Peyer's patch (tissue), 4 donors: ENCODE measurements at regions not wholly inside any gene's neighbourhood (a gene's known extent, or its start where the extent isn't known, plus 50 kb on each side); places are given as distances from the start of the nearest gene placed in this dataset.

Source experiments
- DNase-seq, 3 donors: peaks; one replicate each; pipeline ENCODE4 v3.0.0-alpha.2; 2017 to 2019
- H3K27ac ChIP-seq, 4 donors: fragments of 200-600 bp; sonication (generic); one replicate each; pipeline ENCODE4 v1.5.1; 2016 to 2019
- H3K27me3 ChIP-seq, 2 donors: fragments of 200-600 bp; sonication (generic); one replicate each; pipeline ENCODE4 v1.5.1; 2019
- H3K36me3 ChIP-seq, 3 donors: fragments of 200-600 bp; sonication (generic); one replicate each; pipeline ENCODE4 v1.5.1; 2016 to 2019
- H3K4me1 ChIP-seq, 4 donors: fragments of 200-600 bp; sonication (generic); one replicate each; pipeline ENCODE4 v1.5.1; 2016 to 2019
- H3K4me3 ChIP-seq, 4 donors: fragments of 200-600 bp; sonication (generic); 1 replicate in 3 of 4; 2 replicates in 1 of 4; pipeline ENCODE4 v1.5.1; 2016 to 2019; ENCODE audit warnings: mild to moderate bottlenecking in 1 of 4
- H3K9me3 ChIP-seq, 4 donors: fragments of 200-600 bp; sonication (generic); one replicate each; pipeline ENCODE4 v1.5.1; 2016 to 2019; ENCODE audit warnings: mild to moderate bottlenecking in 1 of 4
- POLR2A ChIP-seq, 2 donors: fragments of 450-650 bp; IDR thresholded peaks; one replicate each; pipeline ENCODE4 v1.5.1; 2017; ENCODE audit warnings: antibody characterized with exemption in 2 of 2, mild to moderate bottlenecking in 2 of 2, moderate library complexity in 2 of 2
- TF ChIP-seq, protein P1 (sequence below), 6 experiments: fragments of 450-650 bp in 4 of 6; fragments of 200-600 bp in 2 of 6; sonication (generic) in 1 of 6; IDR thresholded peaks; one replicate each; pipeline ENCODE4 v1.5.1; 2017 to 2019; ENCODE audit warnings: antibody characterized with exemption in 6 of 6, mild to moderate bottlenecking in 3 of 6, moderate library complexity in 1 of 6

DNA sequence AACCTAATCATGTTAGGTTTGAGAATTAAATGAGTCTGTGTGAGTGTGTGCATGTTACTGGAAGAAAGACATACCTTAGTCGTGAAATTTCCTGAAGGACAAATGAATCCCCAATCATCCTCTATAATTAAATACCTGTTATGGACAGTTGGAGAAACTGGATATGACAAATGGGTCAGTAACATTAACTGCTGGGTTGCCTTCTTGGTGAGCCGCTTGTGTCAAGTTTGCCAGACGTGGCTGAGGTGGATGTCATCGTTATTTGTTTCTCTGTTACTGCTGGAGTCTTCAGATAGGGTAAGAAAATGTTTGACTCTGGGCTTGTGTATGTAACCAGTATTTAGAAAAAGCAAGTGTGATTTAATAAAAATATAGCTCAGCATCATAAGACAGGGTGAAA, 131.6 kb downstream of the CAND1 start:
- DNase-seq: no peak
- Histone ChIP-seq H3K4me3 (no peak overlapping the region), H3K36me3 (no peaks in the 10 kb centered on the region), H3K27ac (no peak overlapping the region), H3K9me3 (no peaks in the 10 kb centered on the region), H3K4me1 (no peaks in the 10 kb centered on the region), H3K27me3 (no peaks in the 10 kb centered on the region)
- TF ChIP-seq, protein P1, sequence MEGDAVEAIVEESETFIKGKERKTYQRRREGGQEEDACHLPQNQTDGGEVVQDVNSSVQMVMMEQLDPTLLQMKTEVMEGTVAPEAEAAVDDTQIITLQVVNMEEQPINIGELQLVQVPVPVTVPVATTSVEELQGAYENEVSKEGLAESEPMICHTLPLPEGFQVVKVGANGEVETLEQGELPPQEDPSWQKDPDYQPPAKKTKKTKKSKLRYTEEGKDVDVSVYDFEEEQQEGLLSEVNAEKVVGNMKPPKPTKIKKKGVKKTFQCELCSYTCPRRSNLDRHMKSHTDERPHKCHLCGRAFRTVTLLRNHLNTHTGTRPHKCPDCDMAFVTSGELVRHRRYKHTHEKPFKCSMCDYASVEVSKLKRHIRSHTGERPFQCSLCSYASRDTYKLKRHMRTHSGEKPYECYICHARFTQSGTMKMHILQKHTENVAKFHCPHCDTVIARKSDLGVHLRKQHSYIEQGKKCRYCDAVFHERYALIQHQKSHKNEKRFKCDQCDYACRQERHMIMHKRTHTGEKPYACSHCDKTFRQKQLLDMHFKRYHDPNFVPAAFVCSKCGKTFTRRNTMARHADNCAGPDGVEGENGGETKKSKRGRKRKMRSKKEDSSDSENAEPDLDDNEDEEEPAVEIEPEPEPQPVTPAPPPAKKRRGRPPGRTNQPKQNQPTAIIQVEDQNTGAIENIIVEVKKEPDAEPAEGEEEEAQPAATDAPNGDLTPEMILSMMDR (IDR thresholded peaks at IDR 0.05): no peak
- TF ChIP-seq POLR2A (IDR thresholded peaks at IDR 0.05): no peak

DNA sequence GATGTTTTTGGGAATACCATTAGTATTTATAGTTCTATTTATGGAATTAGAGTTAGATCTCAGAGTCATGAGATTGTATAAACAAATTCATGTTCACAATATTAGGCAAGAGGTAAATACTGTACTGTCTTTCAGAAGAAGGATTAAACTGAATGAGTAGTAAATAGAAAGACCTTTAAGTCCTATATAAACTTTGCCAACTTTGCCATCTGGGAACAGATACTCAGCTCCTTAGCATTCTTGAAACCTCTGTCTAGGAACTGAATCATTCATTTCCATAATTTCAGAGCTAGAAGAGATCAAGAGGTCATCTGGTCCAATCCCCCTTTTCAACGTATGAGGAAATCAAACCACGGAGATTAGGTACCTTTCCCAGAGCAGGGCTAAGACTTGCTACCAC, 141.1 kb downstream of the CAND1 start:
- H3K9me3 ChIP-seq: no peaks in the 10 kb centered on the region
- no peak overlapping the region for H3K27ac ChIP-seq
- H3K4me3 ChIP-seq: no peak overlapping the region
- no peaks in the 10 kb centered on the region for H3K27me3 ChIP-seq
- no peak for DNase-seq
- peaks cover 0 to 7% (median 2%) of the 10 kb centered on the region in 4 donors for H3K4me1 ChIP-seq
- no peaks in the 10 kb centered on the region for H3K36me3 ChIP-seq
- TF ChIP-seq POLR2A (IDR thresholded peaks at IDR 0.05): no peak

DNA sequence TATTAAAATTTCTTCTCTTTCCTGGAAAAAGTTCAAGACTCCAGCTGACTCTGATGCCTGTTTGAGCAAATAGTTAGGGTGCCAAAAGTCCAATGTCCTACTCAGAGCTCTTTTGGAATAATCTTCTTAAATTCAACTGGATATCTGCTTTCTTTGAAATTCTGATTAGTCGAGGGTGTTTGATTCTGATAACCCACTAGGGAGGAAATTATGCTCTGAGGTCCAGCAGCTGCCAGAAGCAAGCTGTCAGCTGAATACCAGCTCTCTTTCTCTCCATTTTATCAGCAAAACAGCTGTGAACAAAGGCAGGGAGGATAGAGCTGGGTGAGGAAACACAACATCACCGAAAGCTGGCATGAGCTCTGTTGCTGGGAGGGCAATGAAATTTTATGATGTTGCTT, 141.5 kb downstream of the CAND1 start:
- H3K27me3 ChIP-seq: no peaks in the 10 kb centered on the region
- TF ChIP-seq, protein P1 (IDR thresholded peaks at IDR 0.05): no peak
- TF ChIP-seq POLR2A (IDR thresholded peaks at IDR 0.05): no peak
- no peak overlapping the region for H3K27ac ChIP-seq
- no peak overlapping the region for H3K4me3 ChIP-seq
- DNase-seq: no peak
- H3K9me3 ChIP-seq: no peaks in the 10 kb centered on the region
- H3K36me3 ChIP-seq: no peaks in the 10 kb centered on the region
- H3K4me1 ChIP-seq: peaks cover 0 to 7% (median 2%) of the 10 kb centered on the region in 4 donors

DNA sequence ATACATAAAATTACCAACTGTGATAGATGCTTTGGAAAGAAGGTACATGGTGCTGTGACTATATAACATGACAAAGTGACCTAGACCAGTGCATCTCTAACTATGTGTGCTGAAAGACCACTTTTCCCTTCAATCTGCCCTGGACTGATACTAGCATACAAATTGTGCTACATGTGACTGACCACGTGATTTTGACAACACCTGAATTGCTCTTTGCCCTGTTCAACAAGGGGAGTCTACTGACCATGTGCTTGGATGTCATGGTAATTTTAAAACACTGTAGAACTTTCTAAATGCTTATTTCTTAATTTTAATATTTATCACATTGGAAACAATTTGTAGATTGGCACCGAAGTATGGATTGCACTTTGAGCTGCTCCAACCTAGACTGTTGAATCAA, 142.4 kb downstream of the CAND1 start:
- Histone ChIP-seq H3K27me3 (no peaks in the 10 kb centered on the region), H3K4me3 (no peak overlapping the region), H3K27ac (no peak overlapping the region), H3K36me3 (no peaks in the 10 kb centered on the region), H3K9me3 (no peaks in the 10 kb centered on the region), H3K4me1 (peaks cover 0 to 7% (median 2%) of the 10 kb centered on the region in 4 donors)
- DNase-seq: no peak
- TF ChIP-seq, protein P1 (IDR thresholded peaks at IDR 0.05): no peak
- TF ChIP-seq POLR2A (IDR thresholded peaks at IDR 0.05): no peak

DNA sequence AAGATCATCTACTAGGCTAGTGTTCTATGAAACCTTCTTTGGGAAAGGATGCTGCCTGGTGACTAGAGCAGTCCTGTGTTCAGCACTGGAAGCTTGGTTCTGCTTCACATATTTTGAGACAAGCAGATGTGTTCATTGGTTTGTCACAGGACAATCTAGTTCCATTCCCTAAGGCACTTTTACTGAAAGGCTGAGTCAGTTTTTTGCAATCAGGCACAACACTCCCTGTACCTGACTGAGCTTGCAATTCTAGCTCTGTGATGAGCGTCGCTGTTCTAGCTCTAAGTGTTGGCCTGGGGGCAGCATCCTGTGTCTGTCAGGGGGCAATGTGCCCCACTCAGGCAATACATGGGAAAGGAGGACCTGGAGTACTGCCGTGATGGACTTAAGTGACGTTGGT, 144.4 kb downstream of the CAND1 start:
- H3K27ac ChIP-seq: no peak overlapping the region
- H3K36me3 ChIP-seq: no peaks in the 10 kb centered on the region
- TF ChIP-seq POLR2A (IDR thresholded peaks at IDR 0.05): no peak
- TF ChIP-seq, protein P1 (IDR thresholded peaks at IDR 0.05): no peak
- H3K9me3 ChIP-seq: no peaks in the 10 kb centered on the region
- no peak overlapping the region for H3K4me3 ChIP-seq
- no peaks in the 10 kb centered on the region for H3K27me3 ChIP-seq
- peaks cover 0 to 7% (median 2%) of the 10 kb centered on the region in 4 donors for H3K4me1 ChIP-seq
- no peak for DNase-seq

DNA sequence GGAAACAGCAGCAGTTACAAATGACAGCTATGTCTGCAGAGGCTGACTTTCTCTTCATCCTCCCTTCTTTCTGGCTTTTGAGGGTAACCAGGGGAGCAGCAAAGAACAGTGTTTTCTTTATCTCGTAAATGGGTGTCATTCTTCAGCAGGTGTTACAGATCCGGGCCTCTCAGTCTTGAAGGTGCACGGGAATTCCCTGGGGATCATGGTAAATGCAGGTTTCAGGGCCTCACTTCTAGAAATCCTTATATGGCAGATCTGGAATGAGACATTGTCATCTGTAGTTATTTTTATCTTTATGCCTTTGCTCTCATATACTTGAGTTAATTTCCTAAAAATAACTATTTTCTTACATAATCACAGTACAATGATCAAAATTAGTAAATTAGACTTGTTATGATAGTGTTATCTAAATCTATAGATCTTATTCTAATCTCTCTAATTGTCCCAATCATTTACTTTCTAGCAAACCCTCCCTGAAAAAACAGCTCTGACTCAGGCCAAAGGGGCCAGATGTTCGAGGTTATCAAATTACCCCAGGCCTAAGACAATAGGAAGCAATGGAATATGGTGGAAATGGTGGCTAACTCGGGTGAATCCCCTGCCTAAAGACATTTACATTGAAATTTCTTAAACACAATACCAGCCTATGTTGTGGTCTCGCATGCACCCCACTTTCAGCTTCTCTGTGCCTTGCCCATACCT, 145.0 kb downstream of the CAND1 start:
- H3K36me3 ChIP-seq: no peaks in the 10 kb centered on the region
- peaks cover 0 to 7% (median 2%) of the 10 kb centered on the region in 4 donors for H3K4me1 ChIP-seq
- H3K4me3 ChIP-seq: no peak overlapping the region
- H3K27ac ChIP-seq: no peak overlapping the region
- TF ChIP-seq, protein P1 (IDR thresholded peaks at IDR 0.05): no peak
- no peak for TF ChIP-seq POLR2A (IDR thresholded peaks at IDR 0.05)
- no peak for DNase-seq
- no peaks in the 10 kb centered on the region for H3K9me3 ChIP-seq
- no peaks in the 10 kb centered on the region for H3K27me3 ChIP-seq
